ENCODE measurements at regions not wholly inside any gene's neighbourhood (a gene's known extent, or its start where the extent isn't known, plus 50 kb on each side); places are given as distances from the start of the nearest gene placed in this dataset.

DNA sequence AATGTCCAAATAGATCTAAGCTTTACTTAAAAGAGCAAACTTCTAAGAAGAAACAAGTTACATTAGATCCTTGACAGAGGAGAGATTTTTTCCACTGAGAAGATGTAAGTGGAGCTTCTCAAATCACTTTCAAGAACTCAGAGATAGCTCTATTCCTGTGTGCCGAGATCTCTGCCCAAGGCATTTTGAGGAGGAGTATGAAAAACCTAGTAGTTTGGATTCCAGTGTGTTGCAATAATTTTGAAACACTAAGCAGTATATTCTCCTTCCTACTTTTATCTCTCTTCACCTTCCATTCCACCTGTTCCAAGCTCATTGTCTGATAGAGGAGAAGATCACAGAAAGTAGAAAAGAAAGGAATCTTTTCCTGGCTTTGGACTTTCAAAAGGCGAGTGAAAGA is 192.0 kb upstream of the TANK start (continued):
- TF ChIP-seq, protein P1, sequence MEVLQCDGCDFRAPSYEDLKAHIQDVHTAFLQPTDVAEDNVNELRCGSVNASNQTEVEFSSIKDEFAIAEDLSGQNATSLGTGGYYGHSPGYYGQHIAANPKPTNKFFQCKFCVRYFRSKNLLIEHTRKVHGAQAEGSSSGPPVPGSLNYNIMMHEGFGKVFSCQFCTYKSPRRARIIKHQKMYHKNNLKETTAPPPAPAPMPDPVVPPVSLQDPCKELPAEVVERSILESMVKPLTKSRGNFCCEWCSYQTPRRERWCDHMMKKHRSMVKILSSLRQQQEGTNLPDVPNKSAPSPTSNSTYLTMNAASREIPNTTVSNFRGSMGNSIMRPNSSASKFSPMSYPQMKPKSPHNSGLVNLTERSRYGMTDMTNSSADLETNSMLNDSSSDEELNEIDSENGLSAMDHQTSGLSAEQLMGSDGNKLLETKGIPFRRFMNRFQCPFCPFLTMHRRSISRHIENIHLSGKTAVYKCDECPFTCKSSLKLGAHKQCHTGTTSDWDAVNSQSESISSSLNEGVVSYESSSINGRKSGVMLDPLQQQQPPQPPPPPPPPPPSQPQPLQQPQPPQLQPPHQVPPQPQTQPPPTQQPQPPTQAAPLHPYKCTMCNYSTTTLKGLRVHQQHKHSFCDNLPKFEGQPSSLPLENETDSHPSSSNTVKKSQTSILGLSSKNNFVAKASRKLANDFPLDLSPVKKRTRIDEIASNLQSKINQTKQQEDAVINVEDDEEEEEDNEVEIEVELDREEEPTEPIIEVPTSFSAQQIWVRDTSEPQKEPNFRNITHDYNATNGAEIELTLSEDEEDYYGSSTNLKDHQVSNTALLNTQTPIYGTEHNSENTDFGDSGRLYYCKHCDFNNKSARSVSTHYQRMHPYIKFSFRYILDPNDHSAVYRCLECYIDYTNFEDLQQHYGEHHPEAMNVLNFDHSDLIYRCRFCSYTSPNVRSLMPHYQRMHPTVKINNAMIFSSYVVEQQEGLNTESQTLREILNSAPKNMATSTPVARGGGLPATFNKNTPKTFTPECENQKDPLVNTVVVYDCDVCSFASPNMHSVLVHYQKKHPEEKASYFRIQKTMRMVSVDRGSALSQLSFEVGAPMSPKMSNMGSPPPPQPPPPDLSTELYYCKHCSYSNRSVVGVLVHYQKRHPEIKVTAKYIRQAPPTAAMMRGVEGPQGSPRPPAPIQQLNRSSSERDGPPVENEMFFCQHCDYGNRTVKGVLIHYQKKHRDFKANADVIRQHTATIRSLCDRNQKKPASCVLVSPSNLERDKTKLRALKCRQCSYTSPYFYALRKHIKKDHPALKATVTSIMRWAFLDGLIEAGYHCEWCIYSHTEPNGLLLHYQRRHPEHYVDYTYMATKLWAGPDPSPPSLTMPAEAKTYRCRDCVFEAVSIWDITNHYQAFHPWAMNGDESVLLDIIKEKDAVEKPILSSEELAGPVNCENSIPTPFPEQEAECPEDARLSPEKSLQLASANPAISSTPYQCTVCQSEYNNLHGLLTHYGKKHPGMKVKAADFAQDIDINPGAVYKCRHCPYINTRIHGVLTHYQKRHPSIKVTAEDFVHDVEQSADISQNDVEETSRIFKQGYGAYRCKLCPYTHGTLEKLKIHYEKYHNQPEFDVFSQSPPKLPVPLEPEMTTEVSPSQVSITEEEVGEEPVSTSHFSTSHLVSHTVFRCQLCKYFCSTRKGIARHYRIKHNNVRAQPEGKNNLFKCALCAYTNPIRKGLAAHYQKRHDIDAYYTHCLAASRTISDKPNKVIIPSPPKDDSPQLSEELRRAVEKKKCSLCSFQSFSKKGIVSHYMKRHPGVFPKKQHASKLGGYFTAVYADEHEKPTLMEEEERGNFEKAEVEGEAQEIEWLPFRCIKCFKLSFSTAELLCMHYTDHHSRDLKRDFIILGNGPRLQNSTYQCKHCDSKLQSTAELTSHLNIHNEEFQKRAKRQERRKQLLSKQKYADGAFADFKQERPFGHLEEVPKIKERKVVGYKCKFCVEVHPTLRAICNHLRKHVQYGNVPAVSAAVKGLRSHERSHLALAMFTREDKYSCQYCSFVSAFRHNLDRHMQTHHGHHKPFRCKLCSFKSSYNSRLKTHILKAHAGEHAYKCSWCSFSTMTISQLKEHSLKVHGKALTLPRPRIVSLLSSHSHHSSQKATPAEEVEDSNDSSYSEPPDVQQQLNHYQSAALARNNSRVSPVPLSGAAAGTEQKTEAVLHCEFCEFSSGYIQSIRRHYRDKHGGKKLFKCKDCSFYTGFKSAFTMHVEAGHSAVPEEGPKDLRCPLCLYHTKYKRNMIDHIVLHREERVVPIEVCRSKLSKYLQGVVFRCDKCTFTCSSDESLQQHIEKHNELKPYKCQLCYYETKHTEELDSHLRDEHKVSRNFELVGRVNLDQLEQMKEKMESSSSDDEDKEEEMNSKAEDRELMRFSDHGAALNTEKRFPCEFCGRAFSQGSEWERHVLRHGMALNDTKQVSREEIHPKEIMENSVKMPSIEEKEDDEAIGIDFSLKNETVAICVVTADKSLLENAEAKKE (CRISPR knock-in tag; IDR thresholded peaks at IDR 0.05): no peak
- no peak for TF ChIP-seq NANOG (IDR thresholded peaks at IDR 0.05; ENCODE audit: borderline replicate concordance)

DNA sequence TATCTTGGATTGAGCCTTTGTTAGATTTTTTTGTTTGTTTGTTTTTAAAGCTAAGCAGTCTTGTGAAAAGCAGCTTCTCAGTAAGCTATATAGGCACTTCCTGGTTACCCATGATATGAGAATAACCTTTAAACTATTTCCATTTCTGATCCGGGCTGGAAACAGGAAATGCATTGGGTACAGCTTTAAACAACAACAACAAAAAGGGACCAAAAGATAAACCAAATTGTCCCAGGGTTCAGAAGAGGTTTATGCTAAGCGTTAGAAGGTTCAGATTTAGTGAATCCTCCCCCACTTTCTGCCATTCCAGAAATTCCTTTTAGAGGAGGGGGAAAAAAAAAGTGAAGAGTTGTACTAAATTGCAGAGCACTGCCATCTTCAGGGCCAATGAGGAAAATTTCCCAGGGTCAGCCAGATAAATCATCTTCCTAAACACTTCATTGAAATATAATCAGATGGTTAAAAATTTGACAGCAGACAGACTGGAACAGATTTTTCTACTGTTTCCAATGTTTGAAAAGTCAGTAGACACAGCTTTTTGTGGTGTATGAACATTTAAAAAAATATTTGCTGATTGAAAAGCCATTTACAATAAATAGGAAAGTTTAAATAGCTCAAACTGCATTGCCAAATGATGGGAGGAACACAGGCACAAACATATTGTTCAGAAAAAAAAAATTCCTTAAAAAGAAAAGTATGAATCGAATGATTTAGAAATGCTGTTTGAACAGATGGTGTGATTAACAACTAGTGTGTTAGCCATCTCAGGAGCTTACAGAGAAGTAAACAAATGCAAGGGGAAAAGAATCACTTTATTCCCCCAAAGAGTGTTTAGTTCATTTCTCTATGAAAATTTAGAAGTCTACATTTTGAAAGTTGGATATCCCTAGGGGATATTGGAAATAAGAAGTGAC is 189.9 kb upstream of the TANK start:
- H3K9me3 Mint-ChIP-seq: peaks cover 2% of the 10 kb centered on the region; the same call in 1 of the 3 replicates
- H3K79me2 ChIP-seq (replicated peaks; ENCODE audit: insufficient read depth): no peaks in the 10 kb centered on the region
- no peaks in the 10 kb centered on the region for H3F3A ChIP-seq (replicated peaks; ENCODE audit: low read depth)
- H3K27ac Mint-ChIP-seq: peak overlapping the region; percentile 94
- no peak for TF ChIP-seq NANOG (IDR thresholded peaks at IDR 0.05; ENCODE audit: borderline replicate concordance)
- TF ChIP-seq CREB1 (CRISPR knock-in tag; IDR thresholded peaks at IDR 0.05; ENCODE audit: low read depth): 0 out of 2 replicates have a peak, but pooled peaks have one; percentile 3
- no peak for TF ChIP-seq POLR2AphosphoS5 (IDR thresholded peaks at IDR 0.05; ENCODE audit: low read depth)
- TF ChIP-seq EZH2 (IDR thresholded peaks at IDR 0.05; ENCODE audit: low read depth, unreplicated experiment): no peak
- TF ChIP-seq, protein P2, sequence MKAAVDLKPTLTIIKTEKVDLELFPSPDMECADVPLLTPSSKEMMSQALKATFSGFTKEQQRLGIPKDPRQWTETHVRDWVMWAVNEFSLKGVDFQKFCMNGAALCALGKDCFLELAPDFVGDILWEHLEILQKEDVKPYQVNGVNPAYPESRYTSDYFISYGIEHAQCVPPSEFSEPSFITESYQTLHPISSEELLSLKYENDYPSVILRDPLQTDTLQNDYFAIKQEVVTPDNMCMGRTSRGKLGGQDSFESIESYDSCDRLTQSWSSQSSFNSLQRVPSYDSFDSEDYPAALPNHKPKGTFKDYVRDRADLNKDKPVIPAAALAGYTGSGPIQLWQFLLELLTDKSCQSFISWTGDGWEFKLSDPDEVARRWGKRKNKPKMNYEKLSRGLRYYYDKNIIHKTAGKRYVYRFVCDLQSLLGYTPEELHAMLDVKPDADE (IDR thresholded peaks at IDR 0.05): 0 out of 2 replicates have a peak, but pooled peaks have one; percentile 28
- TF ChIP-seq, protein P3, sequence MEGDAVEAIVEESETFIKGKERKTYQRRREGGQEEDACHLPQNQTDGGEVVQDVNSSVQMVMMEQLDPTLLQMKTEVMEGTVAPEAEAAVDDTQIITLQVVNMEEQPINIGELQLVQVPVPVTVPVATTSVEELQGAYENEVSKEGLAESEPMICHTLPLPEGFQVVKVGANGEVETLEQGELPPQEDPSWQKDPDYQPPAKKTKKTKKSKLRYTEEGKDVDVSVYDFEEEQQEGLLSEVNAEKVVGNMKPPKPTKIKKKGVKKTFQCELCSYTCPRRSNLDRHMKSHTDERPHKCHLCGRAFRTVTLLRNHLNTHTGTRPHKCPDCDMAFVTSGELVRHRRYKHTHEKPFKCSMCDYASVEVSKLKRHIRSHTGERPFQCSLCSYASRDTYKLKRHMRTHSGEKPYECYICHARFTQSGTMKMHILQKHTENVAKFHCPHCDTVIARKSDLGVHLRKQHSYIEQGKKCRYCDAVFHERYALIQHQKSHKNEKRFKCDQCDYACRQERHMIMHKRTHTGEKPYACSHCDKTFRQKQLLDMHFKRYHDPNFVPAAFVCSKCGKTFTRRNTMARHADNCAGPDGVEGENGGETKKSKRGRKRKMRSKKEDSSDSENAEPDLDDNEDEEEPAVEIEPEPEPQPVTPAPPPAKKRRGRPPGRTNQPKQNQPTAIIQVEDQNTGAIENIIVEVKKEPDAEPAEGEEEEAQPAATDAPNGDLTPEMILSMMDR (conservative IDR thresholded peaks at IDR 0.05; ENCODE audit: low read depth in 2 of 2): peak; percentile 80 to 81
- TF ChIP-seq ZNF114 (CRISPR knock-in tag; IDR thresholded peaks at IDR 0.05): no peak
- peaks cover 4% of the 10 kb centered on the region for H3K27me3 Mint-ChIP-seq (ENCODE audit: insufficient read depth, low read depth, poor library complexity)
- peaks cover 2% of the 10 kb centered on the region; the same call in 1 of the 3 replicates for H3K4me1 Mint-ChIP-seq
- no peaks in the 10 kb centered on the region for H3K4me1 ChIP-seq (ENCODE audit: insufficient read depth)
- H4K20me1 ChIP-seq (replicated peaks; ENCODE audit: insufficient read depth): no peaks in the 10 kb centered on the region
- no peak overlapping the region for H3K4me3 ChIP-seq
- H3K27ac ChIP-seq (ENCODE audit: low read depth): peak overlapping the region; percentile 73
- no peaks in the 10 kb centered on the region for H3K36me3 ChIP-seq (ENCODE audit: insufficient read depth)
- H2AFZ ChIP-seq: no peak overlapping the region
- H3K36me3 Mint-ChIP-seq (ENCODE audit: low read depth): peaks cover 3% of the 10 kb centered on the region; the same call in 1 of the 3 replicates
- no peak overlapping the region for H3K4me3 Mint-ChIP-seq
- peaks cover 4% of the 10 kb centered on the region; the same call in 1 of the 2 replicates for H3K9me2 ChIP-seq (ENCODE audit: insufficient read depth)
- no peaks in the 10 kb centered on the region for H3K27me3 ChIP-seq (ENCODE audit: insufficient read depth)
- peak; percentile 93 for ATAC-seq
- DNase-seq (ENCODE audit: low spot score): peak; percentile 95
- no peak overlapping the region for H3K4me2 ChIP-seq
